Caco-2 (cell line): ENCODE measurements at regions not wholly inside any gene's neighbourhood (a gene's known extent, or its start where the extent isn't known, plus 50 kb on each side); places are given as distances from the start of the nearest gene placed in this dataset.

Source experiments
- BruUV-seq: library from RNA; stranded (reverse); fragments of 400-500 nt; replicated peaks from 2 replicates; lab custom pipeline; 2021; lab: Mats Ljungman, UMichigan
- CTCF ChIA-PET: fragments of 300-600 bp; sonication (Branson Sonifier 250); formaldehyde crosslinking; loops from one replicate; lab custom pipeline; 2022; ENCODE audit warnings: antibody characterized with exemption; lab: Charles Lee
- POLR2A ChIA-PET: fragments of 300-600 bp; sonication (Branson Sonifier 250); formaldehyde crosslinking; loops from one replicate; lab custom pipeline; 2022; ENCODE audit warnings: antibody characterized with exemption; lab: Charles Lee
- DNase-seq, 2 experiments: peaks; one replicate each; pipeline versions ENCODE4 v3.0.0 to v3.0.0-alpha.2; 2020 to 2022
- H3K27me3 ChIP-seq: replicated peaks from 2 replicates; pipeline ENCODE4 v1.6.0; 2011; ENCODE audit warnings: low read length; ENCODE audit not compliant: control insufficient read depth, insufficient read depth
- H3K36me3 ChIP-seq: 2 replicates; pipeline ENCODE4 v1.5.1; 2011; ENCODE audit warnings: low read length; ENCODE audit not compliant: control insufficient read depth, insufficient read depth
- H3K4me1 ChIP-seq: fragments of 250-450 bp; sonication (Bioruptor Pico); 2 replicates; pipeline ENCODE4 v1.5.1; 2020; ENCODE audit warnings: mild to moderate bottlenecking
- H3K4me3 ChIP-seq: 2 replicates; pipeline ENCODE4 v1.5.1; 2011; ENCODE audit warnings: low read depth, mild to moderate bottlenecking, control low read depth, low read length
- H3K9me3 ChIP-seq: fragments of 250-450 bp; sonication (Bioruptor Pico); 2 replicates; pipeline ENCODE4 v1.5.1; 2020; ENCODE audit warnings: mild to moderate bottlenecking, moderate library complexity
- H3K27ac Mint-ChIP-seq: one replicate; pipeline ENCODE4 v1.8.0; 2022; ENCODE audit warnings: mixed read lengths; ENCODE audit not compliant: unreplicated experiment
- H3K27me3 Mint-ChIP-seq: one replicate; pipeline ENCODE4 v1.8.0; 2022; ENCODE audit warnings: mixed read lengths; ENCODE audit not compliant: insufficient read depth, unreplicated experiment
- H3K36me3 Mint-ChIP-seq: one replicate; pipeline ENCODE4 v1.8.0; 2022; ENCODE audit warnings: mild to moderate bottlenecking, mixed read lengths; ENCODE audit not compliant: insufficient read depth, unreplicated experiment
- H3K4me1 Mint-ChIP-seq: one replicate; pipeline ENCODE4 v1.8.0; 2022; ENCODE audit warnings: low read depth, mixed read lengths; ENCODE audit not compliant: unreplicated experiment
- H3K4me3 Mint-ChIP-seq: one replicate; pipeline ENCODE4 v1.8.0; 2022; ENCODE audit warnings: mild to moderate bottlenecking, moderate library complexity, mixed read lengths; ENCODE audit not compliant: unreplicated experiment
- H3K9me3 Mint-ChIP-seq: one replicate; pipeline ENCODE4 v1.8.0; 2022; ENCODE audit warnings: mixed read lengths; ENCODE audit not compliant: unreplicated experiment
- CTCF ChIP-seq, 2 experiments: fragments of 200-600 bp in 1 of 2; IDR thresholded peaks; 1 replicate in 1 of 2; 2 replicates in 1 of 2; pipeline versions ENCODE4 v1.5.1 to v1.8.0; 2011 to 2022; ENCODE audit warnings: antibody characterized with exemption in 1 of 2, control low read depth in 1 of 2, inconsistent platforms in 1 of 2, low read depth in 1 of 2, low read length in 1 of 2, mild to moderate bottlenecking in 1 of 2, moderate library complexity in 1 of 2; ENCODE audit not compliant: insufficient read depth in 1 of 2, severe bottlenecking in 1 of 2, unreplicated experiment in 1 of 2
- intact Hi-C: fragments of 100-400 bp; cut with micrococcal nuclease; formaldehyde crosslinking; loops from one replicate; pipeline ENCODE4 v1.10.0; 2022; ENCODE audit not compliant: unreplicated experiment

DNA sequence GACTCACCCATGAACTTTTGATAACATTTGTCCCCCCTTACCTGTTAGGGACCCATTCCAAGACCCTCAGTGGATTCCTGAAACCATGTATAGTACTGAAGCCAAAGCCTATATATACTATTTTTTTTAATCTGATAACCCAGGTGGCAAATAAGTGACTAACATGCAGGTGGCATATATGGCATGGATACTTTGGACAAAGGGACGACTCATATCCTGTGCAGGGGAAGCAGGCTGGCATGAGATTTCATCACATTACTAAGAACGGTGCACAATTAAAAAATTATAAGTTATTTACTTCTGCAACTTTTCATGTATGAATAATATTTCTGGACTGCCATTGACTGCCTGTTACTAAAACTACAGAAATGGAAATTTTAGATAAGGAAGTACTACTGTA lies 880.1 kb upstream of the FBXO33 start:
- intact Hi-C loops = no loop called here
- H3K4me3 ChIP-seq = no peak overlapping the region
- H3K9me3 Mint-ChIP-seq = no peaks in the 10 kb centered on the region
- H3K36me3 ChIP-seq = no peaks in the 10 kb centered on the region
- TF ChIP-seq CTCF (IDR thresholded peaks at IDR 0.05; ENCODE audit: insufficient read depth in 1 of 2, low read depth in 1 of 2, low read length in 1 of 2, severe bottlenecking in 1 of 2, unreplicated experiment in 1 of 2) = no peak
- BruUV-seq = no TSS peak
- H3K27me3 ChIP-seq = no peaks in the 10 kb centered on the region
- CTCF ChIA-PET = no interaction called here
- H3K27me3 Mint-ChIP-seq = no peaks in the 10 kb centered on the region
- no peak for DNase-seq
- POLR2A ChIA-PET = no interaction called here
- H3K4me3 Mint-ChIP-seq = no peak overlapping the region
- no peaks in the 10 kb centered on the region for H3K36me3 Mint-ChIP-seq
- no peak overlapping the region for H3K27ac Mint-ChIP-seq
- H3K4me1 Mint-ChIP-seq = no peaks in the 10 kb centered on the region
- H3K9me3 ChIP-seq = no peaks in the 10 kb centered on the region
- no peaks in the 10 kb centered on the region for H3K4me1 ChIP-seq

DNA sequence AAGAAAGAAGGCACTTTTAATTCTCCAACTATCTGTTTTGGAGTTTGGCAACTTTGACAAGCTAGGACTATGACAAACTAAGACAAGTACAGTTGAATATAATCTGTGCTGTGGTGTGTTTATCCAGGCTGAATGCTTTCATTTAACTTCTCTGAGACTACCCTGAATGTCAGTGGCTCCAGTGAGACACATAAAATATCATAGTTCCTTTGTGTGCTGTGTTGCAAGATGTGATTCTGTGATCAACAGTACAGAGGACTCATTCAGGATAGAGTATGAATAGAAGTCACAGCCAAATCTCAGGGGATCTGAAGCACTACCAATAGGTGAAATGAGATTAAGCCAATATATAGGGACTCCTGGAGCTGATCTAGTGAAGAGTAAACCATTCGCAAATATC lies 876.9 kb upstream of the FBXO33 start:
- H3K4me3 Mint-ChIP-seq = no peak overlapping the region
- H3K27me3 ChIP-seq = no peaks in the 10 kb centered on the region
- H3K36me3 ChIP-seq = no peaks in the 10 kb centered on the region
- no peak for TF ChIP-seq CTCF (IDR thresholded peaks at IDR 0.05; ENCODE audit: insufficient read depth in 1 of 2, low read depth in 1 of 2, low read length in 1 of 2, severe bottlenecking in 1 of 2, unreplicated experiment in 1 of 2)
- no peak overlapping the region for H3K27ac Mint-ChIP-seq
- intact Hi-C loops = no loop called here
- no peak for DNase-seq
- no peaks in the 10 kb centered on the region for H3K9me3 Mint-ChIP-seq
- ChIA-PET POLR2A (no interaction called here), CTCF (no interaction called here)
- no peaks in the 10 kb centered on the region for H3K4me1 ChIP-seq
- no TSS peak for BruUV-seq
- no peaks in the 10 kb centered on the region for H3K27me3 Mint-ChIP-seq
- H3K36me3 Mint-ChIP-seq = no peaks in the 10 kb centered on the region
- no peaks in the 10 kb centered on the region for H3K4me1 Mint-ChIP-seq
- H3K9me3 ChIP-seq = no peaks in the 10 kb centered on the region
- no peak overlapping the region for H3K4me3 ChIP-seq

DNA sequence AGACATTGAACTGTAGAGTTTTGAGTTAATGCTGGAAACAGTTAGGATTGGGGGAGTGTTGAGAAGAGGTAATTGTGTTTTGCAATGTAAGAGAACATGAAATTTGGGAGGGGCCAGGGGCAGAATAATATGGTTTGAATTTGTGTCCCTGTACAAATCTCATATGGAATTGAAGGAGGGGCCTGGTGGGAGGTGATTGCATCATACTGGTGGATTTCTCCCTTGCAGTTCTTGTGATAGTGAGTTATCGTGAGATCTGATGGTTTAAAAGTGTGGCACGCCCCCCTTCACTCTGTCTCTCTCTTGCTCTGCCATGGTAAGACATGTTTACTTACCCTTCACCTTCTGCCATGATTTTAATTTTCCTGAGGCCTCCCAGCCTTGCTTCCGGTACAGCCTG lies 876.0 kb upstream of the FBXO33 start:
- no TSS peak for BruUV-seq
- Mint-ChIP-seq H3K4me3 (no peak overlapping the region), H3K4me1 (no peaks in the 10 kb centered on the region), H3K27me3 (no peaks in the 10 kb centered on the region), H3K36me3 (no peaks in the 10 kb centered on the region), H3K27ac (no peak overlapping the region), H3K9me3 (no peaks in the 10 kb centered on the region)
- no peak for DNase-seq
- CTCF ChIA-PET = no interaction called here
- intact Hi-C loops = no loop called here
- POLR2A ChIA-PET = no interaction called here
- Histone ChIP-seq H3K27me3 (no peaks in the 10 kb centered on the region), H3K4me1 (no peaks in the 10 kb centered on the region), H3K4me3 (no peak overlapping the region), H3K9me3 (no peaks in the 10 kb centered on the region), H3K36me3 (no peaks in the 10 kb centered on the region)
- no peak for TF ChIP-seq CTCF (IDR thresholded peaks at IDR 0.05; ENCODE audit: insufficient read depth in 1 of 2, low read depth in 1 of 2, low read length in 1 of 2, severe bottlenecking in 1 of 2, unreplicated experiment in 1 of 2)
